NB4 (cell line): ENCODE measurements at regions not wholly inside any gene's neighbourhood (a gene's known extent, or its start where the extent isn't known, plus 50 kb on each side); places are given as distances from the start of the nearest gene placed in this dataset.
"Not testable (repeated sequence)": the region's sequence is repeated elsewhere in the genome, so short reads cannot be mapped to it uniquely, and the experiment has no call there.

Experiments
- MYC ChIP-seq: IDR thresholded peaks from 2 replicates; pipeline ENCODE4 v1.6.1; 2011; ENCODE audit warnings: low read depth, low read length
- POLR2A ChIP-seq: IDR thresholded peaks from 2 replicates; pipeline ENCODE4 v1.6.1; 2011; ENCODE audit warnings: mild to moderate bottlenecking; ENCODE audit not compliant: insufficient read length; ENCODE audit errors: extremely low read depth
- TF ChIP-seq, protein P1 (sequence below): IDR thresholded peaks from one replicate; pipeline ENCODE4 v1.5.1; 2012; ENCODE audit warnings: low read depth, low read length
- TF ChIP-seq, protein P2 (sequence below): IDR thresholded peaks from 2 replicates; pipeline ENCODE4 v1.6.1; 2011; ENCODE audit warnings: low read depth, low read length

- TF ChIP-seq, protein P1, sequence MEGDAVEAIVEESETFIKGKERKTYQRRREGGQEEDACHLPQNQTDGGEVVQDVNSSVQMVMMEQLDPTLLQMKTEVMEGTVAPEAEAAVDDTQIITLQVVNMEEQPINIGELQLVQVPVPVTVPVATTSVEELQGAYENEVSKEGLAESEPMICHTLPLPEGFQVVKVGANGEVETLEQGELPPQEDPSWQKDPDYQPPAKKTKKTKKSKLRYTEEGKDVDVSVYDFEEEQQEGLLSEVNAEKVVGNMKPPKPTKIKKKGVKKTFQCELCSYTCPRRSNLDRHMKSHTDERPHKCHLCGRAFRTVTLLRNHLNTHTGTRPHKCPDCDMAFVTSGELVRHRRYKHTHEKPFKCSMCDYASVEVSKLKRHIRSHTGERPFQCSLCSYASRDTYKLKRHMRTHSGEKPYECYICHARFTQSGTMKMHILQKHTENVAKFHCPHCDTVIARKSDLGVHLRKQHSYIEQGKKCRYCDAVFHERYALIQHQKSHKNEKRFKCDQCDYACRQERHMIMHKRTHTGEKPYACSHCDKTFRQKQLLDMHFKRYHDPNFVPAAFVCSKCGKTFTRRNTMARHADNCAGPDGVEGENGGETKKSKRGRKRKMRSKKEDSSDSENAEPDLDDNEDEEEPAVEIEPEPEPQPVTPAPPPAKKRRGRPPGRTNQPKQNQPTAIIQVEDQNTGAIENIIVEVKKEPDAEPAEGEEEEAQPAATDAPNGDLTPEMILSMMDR, result not testable (repeated sequence)
- not testable (repeated sequence) for TF ChIP-seq POLR2A, MYC
- TF ChIP-seq, protein P2, sequence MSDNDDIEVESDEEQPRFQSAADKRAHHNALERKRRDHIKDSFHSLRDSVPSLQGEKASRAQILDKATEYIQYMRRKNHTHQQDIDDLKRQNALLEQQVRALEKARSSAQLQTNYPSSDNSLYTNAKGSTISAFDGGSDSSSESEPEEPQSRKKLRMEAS, result not testable (repeated sequence)
Observed at GRCh38 chr7:149961878-149962277, 88.1 kb downstream of the ATP6V0E2 start.
